HG03432 (cell line): ENCODE measurements at regions not wholly inside any gene's neighbourhood (a gene's known extent, or its start where the extent isn't known, plus 50 kb on each side); places are given as distances from the start of the nearest gene placed in this dataset.

ENCODE experiments used
- ATAC-seq: cut with Tn5 transposase; IDR thresholded peaks from one replicate; pipeline ENCODE4 v1.9.1; 2021; ENCODE audit warnings: mild to moderate bottlenecking, moderate library complexity; ENCODE audit not compliant: unreplicated experiment

- ATAC-seq = no peak
Measured at GRCh38 chrX:10021461-10022272, 54.5 kb downstream of the CLDN34 start.

GRCh38 chrX:10022273-10022541 is 55.0 kb downstream of the CLDN34 start:
- ATAC-seq = no peak

DNA sequence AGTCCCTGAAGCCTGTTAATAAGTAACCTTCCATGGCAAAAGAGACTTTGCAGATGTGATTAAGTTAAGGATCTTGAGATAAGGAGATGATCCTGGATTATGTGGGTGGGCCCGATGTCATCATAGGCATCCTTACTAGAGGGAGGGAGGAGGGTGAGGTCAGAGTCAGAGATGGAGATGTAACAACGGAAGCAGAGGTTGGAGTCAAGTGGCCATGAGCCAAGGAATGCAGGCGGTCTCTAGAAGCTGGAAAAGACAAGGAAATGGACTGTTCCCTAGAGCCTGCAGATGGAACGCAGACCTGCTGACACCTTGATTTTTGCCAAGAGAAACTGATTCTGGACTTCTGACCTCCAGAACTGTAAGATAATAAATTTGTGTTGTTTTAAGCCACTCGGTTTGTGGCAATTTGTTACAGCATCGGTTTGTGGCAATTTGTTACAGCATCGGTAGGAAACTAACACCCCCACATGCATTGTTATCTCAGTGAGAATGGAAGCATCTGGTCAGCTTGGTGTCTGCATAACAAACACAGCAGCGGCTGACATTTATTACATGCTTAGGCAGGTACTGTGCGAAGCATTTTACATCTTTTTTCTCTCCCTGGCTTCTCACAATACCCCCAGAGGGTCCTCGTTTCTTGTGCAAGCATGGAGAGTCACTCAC is 55.6 kb downstream of the CLDN34 start:
- no peak for ATAC-seq

DNA sequence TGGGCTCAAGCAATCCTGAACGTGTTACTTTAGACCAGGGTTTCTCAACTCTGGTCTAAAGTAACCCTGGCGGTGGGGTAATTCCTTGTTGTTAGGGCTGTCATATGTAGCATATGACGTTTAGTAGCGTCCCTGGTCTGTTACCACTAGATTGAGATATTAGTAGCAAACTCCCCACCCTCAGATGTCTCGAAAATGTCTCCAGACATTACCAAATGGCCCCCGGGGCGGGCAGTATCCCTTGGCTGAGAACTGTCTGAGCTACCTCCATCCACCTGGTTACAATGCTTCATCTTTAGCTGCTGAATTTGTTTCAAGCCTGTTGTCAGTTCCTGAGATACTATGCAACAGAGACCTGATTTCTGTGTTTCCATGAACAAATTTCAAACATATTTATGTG is 56.7 kb downstream of the CLDN34 start:
- no peak for ATAC-seq

DNA sequence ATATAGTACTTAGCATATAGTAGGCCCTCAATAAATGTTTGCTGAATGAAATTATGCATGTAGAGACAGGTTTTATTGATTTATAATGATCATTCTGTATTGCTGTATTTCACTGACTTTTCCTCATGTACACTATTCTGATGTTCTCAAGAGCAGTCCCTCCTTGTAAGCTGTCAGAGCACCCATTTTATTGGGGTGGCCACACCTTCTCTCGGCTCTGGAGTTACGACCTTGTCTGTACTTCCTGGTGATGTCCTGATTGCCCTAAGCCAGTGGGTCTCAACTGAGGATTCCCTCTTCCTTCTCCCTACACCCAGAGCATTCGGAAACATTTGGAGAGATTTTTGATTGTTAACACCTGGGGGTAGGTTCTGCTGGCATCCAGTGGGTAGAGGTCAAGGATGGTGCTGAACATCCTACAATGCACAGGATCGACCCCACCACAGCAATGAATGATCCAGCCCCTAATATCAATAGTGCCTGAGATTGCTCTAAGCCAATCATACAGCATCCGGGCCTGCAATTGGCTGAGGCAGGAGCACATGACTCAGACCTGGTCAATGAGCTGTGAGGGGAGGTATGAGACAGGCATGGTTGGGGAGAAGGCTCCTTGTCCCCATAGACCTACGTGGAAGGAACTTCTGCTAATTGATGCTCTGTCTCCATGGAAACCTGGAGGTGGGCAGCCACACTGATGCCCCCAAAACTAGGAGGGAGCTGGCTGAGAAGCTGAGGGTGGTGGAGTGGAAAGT is 58.8 kb downstream of the CLDN34 start:
- ATAC-seq = no peak

GRCh38 chrX:10028283-10029104 is 61.3 kb downstream of the CLDN34 start:
- no peak for ATAC-seq

DNA sequence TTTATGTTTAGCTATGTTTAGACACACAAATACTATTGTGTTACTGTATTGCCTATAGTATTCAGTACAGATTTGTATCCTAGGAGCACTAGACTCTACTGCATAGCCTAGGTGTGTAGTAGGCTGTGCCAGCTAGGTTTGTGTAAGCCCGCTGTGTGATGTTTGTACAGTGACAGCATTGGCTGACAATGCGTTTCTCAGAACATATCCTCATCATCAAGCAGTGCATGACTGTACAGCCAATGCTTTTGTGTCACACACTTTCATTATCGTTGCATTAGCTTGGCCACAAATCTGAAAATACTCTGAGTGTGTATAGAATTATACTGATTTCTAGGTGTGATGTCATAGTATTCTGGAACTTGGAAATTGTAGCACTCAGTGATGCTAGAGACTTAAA is 63.4 kb downstream of the CLDN34 start:
- no peak for ATAC-seq

DNA sequence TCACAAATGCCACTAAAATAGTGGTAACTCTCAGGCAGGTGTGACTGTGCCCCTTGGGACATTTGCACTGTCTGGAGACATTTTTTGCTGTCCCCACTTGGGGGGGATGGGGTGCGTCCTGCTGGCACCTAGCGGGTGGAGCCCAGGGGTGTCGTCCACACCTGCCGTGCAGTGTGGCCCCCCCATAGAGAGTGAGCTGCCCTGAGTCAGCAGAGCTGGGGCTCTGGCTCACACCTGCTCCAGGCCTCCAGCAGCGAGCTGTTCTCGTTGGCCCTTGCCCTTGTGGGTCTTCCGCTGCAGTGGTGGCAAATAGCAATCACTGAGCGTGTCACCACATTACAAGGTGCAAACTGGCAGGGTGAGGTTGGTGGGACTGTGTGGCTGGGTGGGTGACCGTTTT is 64.6 kb downstream of the CLDN34 start:
- no peak for ATAC-seq

GRCh38 chrX:10032147-10032546 is 65.0 kb downstream of the CLDN34 start:
- no peak for ATAC-seq

DNA sequence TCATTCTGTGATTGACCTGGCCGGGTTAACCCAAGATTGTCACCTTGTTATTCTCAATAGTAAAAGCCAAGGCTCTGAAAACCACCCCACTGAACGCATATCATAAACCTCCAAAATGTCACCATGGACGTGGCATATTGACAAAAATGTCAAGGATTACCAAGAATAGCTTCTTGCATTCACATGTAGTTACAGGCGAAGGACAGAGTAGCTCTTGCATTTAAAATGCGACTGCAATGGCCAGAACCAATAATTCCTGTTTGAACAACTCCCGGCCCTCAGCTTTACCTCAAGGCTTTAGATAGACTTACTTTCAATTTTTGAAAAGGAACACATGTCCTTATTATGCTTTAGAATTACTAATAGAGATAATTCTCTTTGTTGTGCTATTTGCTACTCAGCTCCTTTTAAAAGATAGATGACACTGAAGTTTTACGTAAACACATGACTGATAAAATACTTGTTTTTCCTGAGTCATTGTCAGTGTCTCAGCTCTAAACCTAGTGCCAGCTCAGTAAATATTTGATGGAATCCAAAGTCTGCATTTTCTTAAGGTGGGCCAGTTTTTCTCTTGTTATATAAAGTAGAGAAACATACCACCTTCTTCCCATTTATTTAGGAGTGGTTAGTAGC is 66.3 kb downstream of the CLDN34 start:
- ATAC-seq = no peak

DNA sequence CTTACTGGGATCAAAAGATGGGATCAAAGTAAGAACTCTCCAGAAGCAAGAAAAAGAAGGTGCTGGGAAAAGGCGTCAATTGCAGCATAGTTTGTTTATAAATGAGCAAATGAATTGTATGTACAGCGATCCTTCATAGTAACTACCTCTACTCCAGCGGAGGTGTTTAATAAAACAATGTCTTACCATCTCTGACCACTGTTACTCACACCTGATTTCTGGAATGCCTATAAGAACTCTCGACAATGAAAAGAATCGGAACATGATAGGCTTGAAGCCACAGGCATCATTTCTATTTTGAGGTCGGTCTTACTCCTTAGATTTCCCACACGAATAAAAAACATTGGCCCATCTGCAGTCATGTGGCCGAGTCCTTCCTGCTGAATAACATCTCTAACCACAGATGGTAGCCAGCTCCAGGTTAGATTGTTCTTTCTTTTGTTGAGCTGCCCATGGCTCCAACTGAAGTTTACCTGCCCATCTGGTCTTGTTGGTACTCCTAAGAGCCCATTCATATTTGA is 67.6 kb downstream of the CLDN34 start:
- ATAC-seq = no peak

DNA sequence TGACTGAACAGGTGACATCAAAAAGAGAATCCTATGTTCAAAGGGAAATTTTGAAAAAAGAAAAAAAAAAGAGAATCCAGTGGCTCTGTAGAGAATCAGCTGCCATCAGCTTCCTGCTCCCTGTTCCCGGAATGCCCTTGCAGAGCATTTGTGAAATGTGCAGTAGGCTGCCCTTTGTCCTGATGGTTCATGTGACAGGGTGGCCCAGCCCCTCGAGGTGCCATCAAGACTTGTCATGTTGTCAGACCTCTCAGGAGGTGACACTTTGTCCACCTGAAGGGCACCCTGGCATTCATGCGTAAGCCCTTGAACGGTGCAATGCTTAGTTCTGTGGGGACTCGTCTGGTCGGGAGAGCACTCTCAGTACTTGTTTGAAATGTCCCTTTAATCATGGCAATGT is 71.4 kb downstream of the CLDN34 start:
- ATAC-seq = no peak

- ATAC-seq = no peak
Measured at GRCh38 chrX:10039821-10040793, 72.9 kb downstream of the CLDN34 start.

- no peak for ATAC-seq
Measured at GRCh38 chrX:10040961-10041360, 73.8 kb downstream of the CLDN34 start.

GRCh38 chrX:10041383-10041782 is 74.2 kb downstream of the CLDN34 start:
- ATAC-seq = no peak

DNA sequence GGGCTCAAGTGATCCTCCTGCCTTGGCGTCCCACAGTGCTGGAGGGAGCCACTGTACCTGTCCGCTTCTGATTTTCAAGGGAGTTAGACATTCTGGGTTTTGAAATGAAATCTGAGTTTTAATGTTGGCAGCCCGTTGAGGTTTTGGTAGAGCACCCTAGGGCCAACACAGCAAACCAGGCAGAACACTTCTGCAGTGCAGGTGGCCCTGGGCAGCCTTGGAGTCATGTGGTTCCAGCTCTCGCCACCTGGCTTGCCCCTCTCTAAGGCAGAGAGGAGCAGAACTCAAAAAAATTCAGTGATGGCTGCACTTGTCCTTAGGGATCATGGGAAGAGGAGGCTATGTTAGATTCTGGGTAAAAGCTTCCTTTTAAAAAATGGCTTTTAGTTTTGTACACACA is 74.9 kb downstream of the CLDN34 start:
- no peak for ATAC-seq

GRCh38 chrX:10043386-10043785 is 76.2 kb downstream of the CLDN34 start:
- no peak for ATAC-seq

DNA sequence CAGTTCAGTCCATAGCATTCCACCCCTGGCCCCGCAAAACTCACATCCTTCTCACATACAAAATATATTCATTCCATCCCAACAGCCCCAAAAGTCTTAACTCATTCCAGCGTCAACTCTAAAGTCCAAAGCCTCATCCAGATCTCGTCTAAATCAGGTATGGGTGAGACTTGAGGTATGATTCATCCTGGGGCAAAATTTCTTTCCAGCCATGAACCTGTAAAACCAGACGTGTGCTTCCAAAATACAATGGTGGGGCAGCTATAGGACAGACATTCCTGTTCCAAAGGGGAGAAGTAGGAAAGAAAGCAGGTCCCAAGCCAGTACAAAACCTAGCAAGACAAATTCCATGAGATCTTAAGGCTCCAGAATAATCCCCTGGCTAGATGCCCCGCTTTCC is 76.9 kb downstream of the CLDN34 start:
- ATAC-seq = no peak

GRCh38 chrX:10045327-10046000 is 78.3 kb downstream of the CLDN34 start:
- ATAC-seq = no peak
